GM19438 (cell line): ENCODE measurements at regions not wholly inside any gene's neighbourhood (a gene's known extent, or its start where the extent isn't known, plus 50 kb on each side); places are given as distances from the start of the nearest gene placed in this dataset.

Experiments used
- ATAC-seq: cut with Tn5 transposase; IDR thresholded peaks from one replicate; pipeline ENCODE4 v1.9.1; 2021; ENCODE audit warnings: low read depth; ENCODE audit not compliant: unreplicated experiment

- ATAC-seq, result no peak
These were observed 296.7 kb upstream of the KLF6 start for GRCh38 chr10:4081685-4082111.

GRCh38 chr10:4080225-4080805, 295.3 kb upstream of the KLF6 start:
- no peak for ATAC-seq

- no peak for ATAC-seq
These were observed 294.8 kb upstream of the KLF6 start for GRCh38 chr10:4079803-4080202.

GRCh38 chr10:4077804-4078203, 292.8 kb upstream of the KLF6 start:
- no peak for ATAC-seq

- no peak for ATAC-seq
These were observed 292.0 kb upstream of the KLF6 start for GRCh38 chr10:4076983-4077382.

GRCh38 chr10:4075443-4075842, 290.4 kb upstream of the KLF6 start:
- no peak for ATAC-seq

- no peak for ATAC-seq
These were observed 289.8 kb upstream of the KLF6 start for GRCh38 chr10:4074545-4075407.

- no peak for ATAC-seq
These were observed 288.9 kb upstream of the KLF6 start for GRCh38 chr10:4073912-4074311.

- ATAC-seq, result no peak
These were observed 286.1 kb upstream of the KLF6 start for GRCh38 chr10:4070921-4071660.

- ATAC-seq, result no peak
These were observed 285.2 kb upstream of the KLF6 start for GRCh38 chr10:4070184-4070583.

GRCh38 chr10:4069491-4069890, 284.5 kb upstream of the KLF6 start:
- ATAC-seq, result no peak

- no peak for ATAC-seq
These were observed 283.6 kb upstream of the KLF6 start for GRCh38 chr10:4068629-4069028.

GRCh38 chr10:4067931-4068561, 283.0 kb upstream of the KLF6 start:
- ATAC-seq, result no peak

- no peak for ATAC-seq
These were observed 282.5 kb upstream of the KLF6 start for GRCh38 chr10:4067531-4067930.

GRCh38 chr10:4066581-4067390, 281.8 kb upstream of the KLF6 start:
- ATAC-seq, result no peak

- no peak for ATAC-seq
These were observed 279.5 kb upstream of the KLF6 start for GRCh38 chr10:4064489-4064888.

GRCh38 chr10:4063717-4064116, 278.7 kb upstream of the KLF6 start:
- no peak for ATAC-seq

GRCh38 chr10:4062751-4063150, 277.7 kb upstream of the KLF6 start:
- no peak for ATAC-seq

- ATAC-seq, result no peak
These were observed 277.1 kb upstream of the KLF6 start for GRCh38 chr10:4062072-4062471.

- no peak for ATAC-seq
These were observed 276.5 kb upstream of the KLF6 start for GRCh38 chr10:4061441-4061951.
